ENCODE measurements at regions not wholly inside any gene's neighbourhood (a gene's known extent, or its start where the extent isn't known, plus 50 kb on each side); places are given as distances from the start of the nearest gene placed in this dataset.
"Not testable (repeated sequence)": the region's sequence is repeated elsewhere in the genome, so short reads cannot be mapped to it uniquely, and the experiment has no call there.

DNA sequence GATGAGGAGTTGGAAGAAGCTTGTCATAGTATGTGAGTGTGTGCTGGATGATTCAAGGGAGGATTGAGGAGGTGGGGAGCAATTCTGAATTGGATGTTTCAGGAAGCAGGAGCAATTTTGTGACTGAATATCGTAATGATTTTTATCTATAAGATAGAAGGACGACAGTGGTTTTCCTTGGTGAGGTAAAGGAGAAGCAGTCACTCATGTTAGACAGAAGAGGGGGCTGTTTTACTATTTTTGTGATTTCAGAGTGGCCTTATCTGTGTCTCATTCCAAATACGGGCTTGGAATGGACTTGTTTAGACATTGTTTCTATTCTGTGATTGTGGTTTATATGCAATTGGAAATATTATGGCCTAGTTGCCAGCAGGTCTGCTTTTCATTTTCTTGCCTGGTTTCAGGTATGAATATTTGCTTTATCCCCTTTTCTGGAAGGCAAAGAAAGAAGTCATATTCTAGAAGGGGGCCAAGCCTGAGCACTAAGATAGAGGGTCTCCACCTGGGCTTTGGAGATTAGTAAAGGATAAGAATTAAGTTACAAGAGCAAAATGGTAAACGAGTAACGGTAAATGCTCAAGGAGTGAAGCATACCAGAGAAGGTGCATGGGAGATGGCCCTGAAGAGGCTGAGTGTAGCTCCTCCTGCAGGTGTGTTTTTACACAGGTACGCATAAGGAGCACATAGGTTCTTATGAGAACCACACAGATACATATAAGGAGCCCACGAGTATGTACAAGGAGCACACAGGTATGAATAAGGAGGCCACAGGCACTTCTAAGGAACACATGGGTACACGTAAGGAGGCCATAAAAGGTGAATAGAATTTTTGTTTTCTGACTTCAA is 124.6 kb upstream of the KCNAB1 start:
- peak in 1 of 2 experiments; percentile 4 for DNase-seq

GRCh38 chr3:155996882-155997281 is 123.5 kb upstream of the KCNAB1 start:
- no peak for DNase-seq

DNA sequence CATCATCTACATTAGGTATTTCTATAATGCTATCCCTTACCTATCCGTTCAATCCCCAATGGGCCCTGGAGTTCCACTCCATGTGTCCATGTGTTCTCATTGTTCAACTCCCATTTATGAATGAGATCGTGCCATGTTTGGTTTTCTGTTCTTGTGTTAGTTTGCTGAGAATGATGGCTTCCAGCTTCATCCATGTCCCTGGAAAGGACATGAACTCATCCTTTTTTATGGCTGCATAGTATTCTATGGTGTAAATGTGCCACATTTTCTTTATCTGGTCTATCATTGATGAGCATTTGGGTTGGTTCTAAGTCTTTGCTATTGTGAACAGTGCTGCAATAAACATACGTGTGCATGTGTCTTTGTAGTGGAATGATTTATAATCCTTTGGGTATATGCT is 122.2 kb upstream of the KCNAB1 start:
- not testable (repeated sequence) for DNase-seq

DNA sequence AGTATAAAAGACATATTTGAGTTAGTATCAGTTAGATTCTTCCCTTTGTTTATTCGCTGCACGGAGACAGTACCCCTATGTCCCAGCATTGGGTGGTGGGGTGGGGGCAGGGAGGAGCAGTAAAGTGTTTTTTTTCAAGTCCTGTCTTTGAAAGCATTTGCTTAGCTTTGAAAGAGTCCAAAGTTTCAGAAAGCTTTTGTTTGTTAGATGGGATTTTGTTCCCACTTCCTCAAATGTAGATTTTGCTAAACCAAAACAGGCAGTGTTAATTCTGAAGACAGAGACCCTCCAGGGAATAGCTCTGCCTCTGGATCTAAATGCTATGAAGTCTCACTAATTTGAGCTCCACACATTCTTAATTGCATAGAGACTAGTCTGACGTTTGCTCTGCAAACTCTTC is 114.6 kb upstream of the KCNAB1 start:
- no peak for DNase-seq

- DNase-seq: no peak
Observed at GRCh38 chr3:156010829-156011228, 109.5 kb upstream of the KCNAB1 start.

GRCh38 chr3:156014489-156014888 is 105.9 kb upstream of the KCNAB1 start:
- no peak for DNase-seq

- DNase-seq: no peak
Observed at GRCh38 chr3:156016902-156017301, 103.5 kb upstream of the KCNAB1 start.

DNA sequence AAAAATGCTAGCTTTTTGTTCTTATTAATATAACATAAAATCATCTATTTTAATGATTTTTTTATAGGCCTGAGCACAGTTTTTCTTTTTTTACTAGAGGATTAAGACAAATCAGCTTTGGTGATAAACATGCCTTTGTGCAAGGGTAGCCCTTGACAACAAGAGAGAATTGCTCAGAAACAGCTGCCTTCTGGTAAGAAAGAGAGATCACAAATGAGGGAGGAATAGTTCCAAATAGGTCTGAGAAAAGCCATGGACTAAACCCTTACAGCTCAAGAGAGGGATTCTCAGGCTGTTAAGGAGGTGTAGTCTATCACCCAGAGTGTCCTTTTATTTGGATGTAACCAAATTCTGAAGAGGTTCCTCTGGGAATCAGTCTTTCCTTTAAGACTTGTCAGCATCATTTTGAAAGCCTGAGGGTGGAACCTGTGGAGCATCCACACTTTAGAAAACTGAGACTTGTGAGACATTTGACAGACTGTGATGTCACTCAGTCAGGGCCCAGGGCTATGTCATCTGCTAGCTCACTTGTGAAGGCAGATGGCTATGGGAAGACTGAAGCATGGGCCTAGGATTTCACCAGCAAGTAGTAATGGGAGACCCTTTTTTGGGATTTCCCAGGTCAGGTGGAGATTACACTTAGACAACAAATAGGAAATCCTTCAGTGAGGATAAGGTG is 102.9 kb upstream of the KCNAB1 start:
- no peak for DNase-seq

GRCh38 chr3:156024904-156025533 is 95.4 kb upstream of the KCNAB1 start:
- DNase-seq: no peak

GRCh38 chr3:156029208-156029607 is 91.2 kb upstream of the KCNAB1 start:
- DNase-seq: no peak

GRCh38 chr3:156030723-156031122 is 89.7 kb upstream of the KCNAB1 start:
- no peak for DNase-seq

DNA sequence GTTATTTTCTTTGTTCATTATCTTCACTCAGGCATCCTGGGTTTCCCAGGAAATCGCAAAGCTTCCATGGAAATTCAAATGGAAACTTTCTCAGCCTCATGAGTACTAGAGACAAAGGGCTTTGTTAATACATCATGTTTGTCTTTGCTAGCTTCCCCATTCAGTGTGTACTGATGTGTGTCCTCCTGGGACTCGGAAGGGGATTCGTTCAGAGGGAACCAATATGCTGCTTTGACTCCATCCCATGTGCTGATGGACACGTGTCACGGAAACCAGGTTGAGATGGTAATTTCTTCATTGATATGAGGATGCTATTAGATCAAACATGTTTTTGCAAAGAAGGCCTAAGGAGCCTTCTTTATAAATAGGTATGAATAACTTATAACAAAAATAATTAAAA is 87.0 kb upstream of the KCNAB1 start:
- DNase-seq: no peak

GRCh38 chr3:156035158-156035557 is 85.2 kb upstream of the KCNAB1 start:
- no peak for DNase-seq

GRCh38 chr3:156036258-156037053 is 83.9 kb upstream of the KCNAB1 start:
- no peak for DNase-seq

- DNase-seq: peak in 1 of 2 experiments; percentile 22
Observed at GRCh38 chr3:156037356-156037755, 83.0 kb upstream of the KCNAB1 start.

GRCh38 chr3:156038869-156039268 is 81.5 kb upstream of the KCNAB1 start:
- no peak for DNase-seq

- DNase-seq: no peak
Observed at GRCh38 chr3:156040041-156040440, 80.3 kb upstream of the KCNAB1 start.

DNA sequence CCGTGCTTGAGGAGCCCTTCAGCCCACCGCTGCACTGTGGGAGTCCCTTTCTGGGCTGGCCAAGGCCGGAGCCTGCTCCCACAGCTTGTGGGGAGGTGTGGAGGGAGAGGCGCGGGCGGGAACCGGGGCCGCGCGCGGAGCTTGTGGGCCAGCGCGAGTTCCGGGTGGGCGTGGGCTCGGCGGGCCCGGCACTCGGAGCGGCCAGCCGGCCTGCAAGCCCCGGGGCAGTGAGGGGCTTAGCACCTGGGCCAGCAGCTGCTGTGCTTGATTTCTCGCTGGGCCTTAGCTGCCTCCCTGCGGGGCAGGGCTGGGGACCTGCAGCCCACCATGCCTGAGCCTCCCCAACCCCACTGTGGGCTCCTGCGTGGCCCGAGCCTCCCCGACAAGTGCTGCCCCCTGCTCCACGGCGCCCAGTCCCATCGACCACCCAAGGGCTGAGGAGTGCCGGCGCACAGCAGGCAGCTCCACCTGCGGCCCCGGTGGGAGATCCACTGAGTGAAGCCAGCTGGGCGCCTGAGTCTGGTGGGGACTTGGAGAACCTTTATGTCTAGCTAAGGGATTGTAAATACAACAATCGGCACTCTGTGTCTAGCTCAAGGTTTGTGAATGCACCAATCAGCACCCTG is 79.0 kb upstream of the KCNAB1 start:
- not testable (repeated sequence) for DNase-seq

GRCh38 chr3:156041856-156042255 is 78.5 kb upstream of the KCNAB1 start:
- not testable (repeated sequence) for DNase-seq

DNA sequence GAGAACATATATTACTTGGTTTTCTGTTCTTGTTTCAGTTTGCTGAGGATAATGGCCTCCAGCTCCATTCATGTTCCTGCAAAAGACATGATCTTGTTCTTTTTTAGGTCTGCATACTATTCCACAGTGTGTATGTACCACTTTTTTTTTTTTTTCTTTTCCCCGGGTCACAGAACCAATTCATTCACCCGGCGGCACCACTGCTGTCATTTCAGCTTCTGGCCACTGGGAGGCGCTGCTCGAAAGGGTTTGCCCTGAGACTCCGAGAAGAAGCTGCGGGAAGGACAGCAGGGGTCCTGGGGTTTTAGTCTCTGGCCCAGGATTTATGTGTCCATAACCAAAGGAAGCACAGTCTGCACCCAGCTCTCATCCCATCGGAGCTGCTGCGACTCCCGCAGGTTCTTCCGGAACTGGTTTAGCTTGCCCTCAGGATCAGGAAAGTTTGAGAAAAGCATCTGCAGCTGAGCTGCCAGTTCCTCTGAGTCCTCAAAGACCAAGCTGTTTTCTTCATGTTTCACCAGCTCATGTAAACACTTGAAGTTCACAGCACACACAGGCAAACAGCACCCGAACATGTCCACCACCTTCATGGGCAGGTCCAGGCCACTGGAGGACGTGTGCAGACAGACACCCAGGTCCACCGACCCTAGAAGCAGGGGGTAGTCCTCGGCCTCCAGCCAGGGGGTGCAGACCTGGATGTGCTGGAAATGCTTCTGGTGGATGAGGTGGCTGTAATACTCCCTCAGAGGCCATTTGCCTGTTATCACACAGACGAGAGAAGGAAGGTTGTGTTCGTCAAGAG is 76.3 kb upstream of the KCNAB1 start:
- DNase-seq: not testable (repeated sequence)

DNA sequence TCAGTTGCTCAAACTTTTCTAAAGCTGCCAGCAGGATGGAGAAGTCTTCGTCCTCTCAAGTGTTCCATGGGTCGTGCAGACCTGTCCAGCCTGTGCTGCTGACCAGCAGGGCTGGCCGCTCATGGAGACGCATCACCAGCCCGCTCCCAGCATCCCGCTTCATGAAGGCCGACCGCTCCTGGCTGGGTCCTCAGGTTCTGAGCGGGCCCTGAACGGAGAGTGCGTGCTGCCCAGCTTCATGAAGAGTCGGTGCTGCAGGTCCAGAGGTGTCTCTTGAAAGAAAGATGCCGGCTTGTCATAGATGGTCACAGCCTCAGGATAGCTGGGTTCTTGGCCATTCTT is 75.8 kb upstream of the KCNAB1 start:
- no peak for DNase-seq

GRCh38 chr3:156048483-156048882 is 71.9 kb upstream of the KCNAB1 start:
- not testable (repeated sequence) for DNase-seq
